Activated CD8-positive, alpha-beta memory T cell treated with anti-CD3 and anti-CD28 coated beads for 1 hour (primary cell): ENCODE measurements at regions not wholly inside any gene's neighbourhood (a gene's known extent, or its start where the extent isn't known, plus 50 kb on each side); places are given as distances from the start of the nearest gene placed in this dataset.
"Not testable (repeated sequence)": the region's sequence is repeated elsewhere in the genome, so short reads cannot be mapped to it uniquely, and the experiment has no call there.

ENCODE experiments used
- DNase-seq, 2 donors: peaks; one replicate each; pipeline ENCODE4 v3.0.0-alpha.2; 2020; ENCODE audit warnings: low read depth in 1 of 2; ENCODE audit errors: extremely low read depth in 1 of 2

GRCh38 chr15:88994286-88994685, 81.1 kb upstream of the MFGE8 start:
- no peak for DNase-seq

DNA sequence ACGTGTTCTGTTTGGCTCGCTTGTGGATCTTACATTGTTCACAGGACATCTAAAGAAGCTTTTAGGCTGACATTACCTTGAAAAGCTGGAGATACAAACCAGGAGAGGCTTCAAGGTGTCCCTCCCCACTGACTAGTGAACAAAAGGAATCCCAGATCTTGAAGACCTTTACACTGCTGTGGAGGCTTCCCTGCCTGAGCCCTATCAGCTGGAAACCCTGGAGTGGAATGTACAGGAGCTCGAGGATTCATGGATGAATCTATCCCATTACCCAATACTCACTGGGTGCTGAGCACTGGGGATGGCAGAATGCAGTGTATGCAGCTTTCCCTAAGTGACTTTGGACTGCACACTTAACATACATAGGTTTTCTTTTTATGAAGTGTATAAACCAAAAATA, 82.3 kb upstream of the MFGE8 start:
- DNase-seq, result no peak

DNA sequence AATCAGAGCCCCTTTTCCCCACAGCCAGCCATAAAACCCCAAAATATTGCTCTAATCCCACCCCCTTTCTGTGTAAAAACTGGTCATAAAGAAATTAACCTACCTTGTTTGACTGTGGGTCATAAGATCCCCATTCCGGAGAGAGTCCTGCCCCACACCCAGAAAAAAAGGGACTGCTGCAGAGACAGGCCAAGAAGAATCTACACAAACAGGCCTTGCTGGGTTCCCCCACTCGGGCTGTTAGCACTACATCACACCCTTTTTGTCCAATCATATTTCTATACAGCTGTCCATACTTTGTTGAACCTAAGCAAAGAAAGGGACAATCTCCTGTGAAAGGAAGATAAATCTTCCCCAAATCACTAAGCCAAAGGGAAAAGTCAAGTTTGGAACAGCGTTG, 84.4 kb upstream of the MFGE8 start:
- no peak for DNase-seq

- DNase-seq, result no peak
Measured at GRCh38 chr15:88998980-88999713, 86.0 kb upstream of the MFGE8 start.

DNA sequence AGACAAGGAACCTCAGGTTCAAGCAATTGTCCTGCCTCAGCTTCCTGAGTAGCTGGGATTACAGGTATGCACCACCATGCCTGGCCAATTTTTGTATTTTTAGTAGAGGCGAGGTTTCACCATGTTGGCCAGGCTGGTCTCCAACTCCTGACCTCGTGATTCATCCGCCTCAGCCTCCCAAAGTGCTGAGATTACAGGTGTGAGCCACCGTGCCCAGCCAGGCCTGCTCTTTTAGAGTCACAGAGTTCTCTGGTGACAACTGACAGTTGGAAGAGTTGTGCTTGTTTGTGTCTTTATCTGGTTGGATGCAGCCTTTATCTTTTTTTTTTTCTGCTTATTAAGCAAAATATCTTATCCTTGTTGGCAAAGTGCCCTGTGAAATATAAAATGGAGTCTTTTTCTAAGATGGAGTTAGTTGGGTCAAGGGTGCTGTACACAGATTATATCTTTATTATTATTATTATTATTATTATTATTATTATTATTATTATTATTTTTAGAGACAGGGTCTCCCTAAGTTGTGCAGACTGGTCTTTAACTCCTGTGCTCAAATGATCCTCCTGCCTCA, 86.5 kb upstream of the ABHD2 start:
- not testable (repeated sequence) for DNase-seq

GRCh38 chr15:89002281-89002761, 85.9 kb upstream of the ABHD2 start:
- DNase-seq, result no peak

GRCh38 chr15:89002830-89003229, 85.4 kb upstream of the ABHD2 start:
- no peak for DNase-seq

- no peak for DNase-seq
Measured at GRCh38 chr15:89003865-89004725, 84.2 kb upstream of the ABHD2 start.

DNA sequence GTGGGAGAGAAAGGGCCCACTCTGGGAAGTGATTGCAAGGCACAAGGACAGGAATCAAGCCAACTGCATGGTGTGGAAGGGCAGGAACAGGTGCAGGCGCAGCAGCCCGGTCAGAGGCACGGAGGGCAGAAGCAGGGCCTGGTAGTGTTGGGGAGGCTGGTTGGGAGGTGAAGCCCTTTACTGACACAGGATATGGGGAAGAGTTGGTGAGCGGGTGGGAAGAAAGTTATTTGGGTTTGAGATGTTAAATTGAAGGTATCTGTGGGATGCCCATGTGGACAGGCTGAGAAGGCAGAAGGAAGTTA, 83.6 kb upstream of the ABHD2 start:
- no peak for DNase-seq

DNA sequence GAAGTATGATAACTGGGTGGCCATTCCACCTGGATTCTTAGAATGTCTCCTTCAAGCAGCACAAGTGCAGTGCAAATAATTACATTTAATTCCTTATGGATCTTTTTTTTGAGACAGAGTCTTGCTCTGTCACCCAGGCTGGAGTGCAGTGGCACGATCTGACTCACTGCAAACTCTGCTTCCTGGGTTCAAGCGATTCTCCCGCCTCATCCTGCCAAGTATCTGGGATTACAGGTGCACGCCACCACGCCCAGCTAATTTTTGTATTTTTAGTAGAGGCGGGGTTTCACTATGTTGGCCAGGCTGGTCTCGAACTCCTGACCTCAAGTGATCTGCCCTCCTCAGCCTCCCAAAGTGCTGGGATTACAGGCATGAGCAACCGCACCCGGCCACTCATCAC, 80.7 kb upstream of the ABHD2 start:
- not testable (repeated sequence) for DNase-seq

GRCh38 chr15:89007989-89008388, 80.3 kb upstream of the ABHD2 start:
- no peak for DNase-seq

- no peak for DNase-seq
Measured at GRCh38 chr15:89009080-89009479, 79.2 kb upstream of the ABHD2 start.

- DNase-seq, result no peak
Measured at GRCh38 chr15:89015412-89016097, 72.7 kb upstream of the ABHD2 start.

DNA sequence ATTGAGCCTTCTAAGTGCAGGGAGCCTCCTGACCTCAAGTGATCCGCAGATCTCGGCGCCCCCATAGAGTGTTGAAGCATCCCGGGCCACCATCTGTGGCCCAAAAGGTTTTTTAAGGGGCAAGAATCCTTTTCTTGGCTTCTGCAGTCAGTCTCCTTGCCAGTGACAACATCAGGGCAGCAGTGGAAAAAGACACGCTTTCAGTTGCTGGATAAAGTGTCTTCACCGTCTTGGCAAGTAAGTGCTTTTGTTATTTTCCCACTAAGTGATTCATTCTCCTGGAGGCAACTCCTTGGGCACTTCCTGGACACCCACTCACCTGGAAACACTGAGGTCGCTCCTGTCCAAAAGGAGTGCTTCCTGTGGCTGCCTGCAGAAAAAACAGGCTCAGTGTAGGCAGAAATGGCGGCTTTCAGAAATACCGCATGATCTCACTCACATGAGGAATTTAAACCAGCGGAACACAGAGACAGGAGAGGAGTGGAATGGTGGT, 71.7 kb upstream of the ABHD2 start:
- DNase-seq, result no peak

DNA sequence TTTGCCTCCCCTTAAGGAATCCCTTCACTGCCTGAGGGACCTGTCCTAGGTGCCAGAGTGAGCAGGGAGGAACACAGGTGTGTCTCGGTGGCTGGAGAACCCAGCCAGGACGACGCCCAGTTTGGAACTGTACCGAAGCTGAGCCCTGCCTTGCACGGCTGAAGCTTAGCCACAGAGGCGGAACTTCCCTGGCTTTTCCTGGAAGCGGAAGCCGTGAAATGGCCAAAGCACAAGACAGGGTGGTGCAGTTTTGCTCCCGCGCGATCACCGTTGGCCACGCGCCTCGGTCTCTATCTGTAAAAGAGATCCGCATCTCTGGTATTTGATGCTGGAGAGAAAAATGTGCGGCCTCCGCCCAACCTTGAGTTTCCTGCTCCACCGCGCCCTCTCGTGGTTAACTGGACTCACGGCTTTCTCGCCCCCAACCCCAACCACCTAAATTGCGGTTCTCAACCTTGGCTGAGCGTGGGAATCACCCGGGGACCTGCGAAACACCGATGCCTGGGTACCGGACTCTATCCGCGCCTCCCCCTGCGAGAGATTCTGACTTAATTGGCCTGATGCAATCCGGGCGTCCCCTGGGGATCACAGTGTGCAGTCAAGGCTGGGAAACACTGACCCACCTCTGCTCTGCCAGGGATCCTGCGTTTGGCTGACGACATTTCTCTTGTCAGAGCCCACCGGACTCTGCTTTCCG, 70.7 kb upstream of the ABHD2 start:
- peak; percentile 71 to 81 for DNase-seq

- DNase-seq, result no peak
Measured at GRCh38 chr15:89018207-89018606, 70.0 kb upstream of the ABHD2 start.

DNA sequence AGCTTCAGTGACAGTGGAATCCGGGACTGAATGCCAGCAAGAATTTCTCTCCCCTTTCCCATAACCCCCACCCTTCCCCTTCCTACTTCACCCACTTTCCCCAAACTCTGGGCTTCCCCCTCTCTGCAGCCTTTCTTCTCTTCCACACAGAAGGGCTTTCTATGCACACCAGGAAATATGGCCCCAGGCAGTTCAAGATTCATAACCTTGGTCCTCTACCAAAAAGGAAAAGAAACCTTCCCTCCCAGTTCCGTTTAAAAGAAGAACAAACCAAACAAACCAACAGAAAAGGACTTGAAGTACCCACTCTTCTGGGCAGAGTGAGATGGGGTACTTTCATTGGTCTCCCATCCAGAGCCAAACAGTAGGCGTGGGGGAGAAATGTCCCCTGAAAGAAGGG, 68.8 kb upstream of the ABHD2 start:
- DNase-seq, result no peak

- DNase-seq, result no peak
Measured at GRCh38 chr15:89021224-89021623, 67.0 kb upstream of the ABHD2 start.

DNA sequence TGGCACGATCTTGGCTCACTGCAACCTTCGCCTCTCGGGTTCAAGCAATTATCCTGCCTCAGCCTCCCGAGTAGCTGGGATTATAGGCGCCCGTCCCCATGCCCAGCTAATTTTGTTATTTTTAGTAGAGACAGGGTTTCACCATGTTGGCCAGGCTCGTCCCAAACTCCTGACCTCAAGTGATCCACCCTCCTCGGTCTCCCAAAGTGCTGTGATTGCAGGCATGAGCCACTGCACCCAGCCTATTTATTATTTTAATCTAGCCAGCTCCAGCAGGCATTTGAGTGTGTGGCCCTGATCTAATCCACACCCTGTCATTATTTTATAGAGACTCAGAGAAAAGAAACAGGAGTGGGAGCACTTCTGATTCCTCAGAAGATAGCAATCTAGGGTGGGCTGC, 66.4 kb upstream of the ABHD2 start:
- not testable (repeated sequence) for DNase-seq

- no peak for DNase-seq
Measured at GRCh38 chr15:89023311-89023961, 64.8 kb upstream of the ABHD2 start.
